Keratinocyte (primary cell): ENCODE measurements at regions not wholly inside any gene's neighbourhood (a gene's known extent, or its start where the extent isn't known, plus 50 kb on each side); places are given as distances from the start of the nearest gene placed in this dataset.

Experiments used
- DNase-seq: peaks from one replicate; pipeline ENCODE4 v3.0.0-alpha.2; 2011; ENCODE audit warnings: low read depth, missing footprints, low spot score
- FAIRE-seq: peaks from 2 replicates; lab custom pipeline; 2011; peaks lifted over from hg19 to GRCh38; lab: Jason Lieb, UNC
- H2AFZ ChIP-seq: 2 replicates; pipeline ENCODE4 v1.6.0; 2012; ENCODE audit warnings: low read length, control low read depth, inconsistent platforms; ENCODE audit not compliant: control insufficient read depth
- H3K27ac ChIP-seq: 2 replicates; pipeline ENCODE4 v1.5.1; 2011; ENCODE audit warnings: low read length; ENCODE audit not compliant: control insufficient read depth, insufficient read depth
- H3K27me3 ChIP-seq: 3 replicates; pipeline ENCODE4 v1.6.0; 2011; ENCODE audit warnings: low read length; ENCODE audit not compliant: control insufficient read depth, insufficient read depth; ENCODE audit errors: extremely low read depth
- H3K36me3 ChIP-seq, 2 experiments: 2 replicates in 1 of 2; 3 replicates in 1 of 2; pipeline ENCODE4 v1.5.1; 2011; ENCODE audit warnings: low read length in 2 of 2, mild to moderate bottlenecking in 1 of 2; ENCODE audit not compliant: control insufficient read depth in 2 of 2, insufficient read depth in 2 of 2; ENCODE audit errors: extremely low read depth in 1 of 2
- H3K4me1 ChIP-seq: 3 replicates; pipeline ENCODE4 v1.5.1; 2011; ENCODE audit warnings: low read length; ENCODE audit not compliant: control insufficient read depth, insufficient read depth; ENCODE audit errors: extremely low read depth
- H3K4me2 ChIP-seq: 3 replicates; pipeline ENCODE4 v1.6.0; 2011; ENCODE audit warnings: low read depth, low read length; ENCODE audit not compliant: control insufficient read depth, insufficient read depth; ENCODE audit errors: extremely low read depth
- H3K4me3 ChIP-seq, 3 experiments: fragments of 200-600 bp in 1 of 3; sonication (generic) in 1 of 3; 2 replicates in 2 of 3; 3 replicates in 1 of 3; pipeline ENCODE4 v1.5.1; 2011 to 2016; ENCODE audit warnings: low read length in 3 of 3, mild to moderate bottlenecking in 3 of 3, control low read depth in 2 of 3, inconsistent platforms in 1 of 3, low read depth in 1 of 3, mixed read lengths in 1 of 3, mixed run types in 1 of 3, moderate library complexity in 1 of 3; ENCODE audit not compliant: control insufficient read depth in 2 of 3, insufficient read depth in 2 of 3; ENCODE audit errors: extremely low read depth in 1 of 3
- H3K79me2 ChIP-seq: 2 replicates; pipeline ENCODE4 v1.6.0; 2012; ENCODE audit warnings: low read length; ENCODE audit not compliant: control insufficient read depth, insufficient read depth
- H3K9ac ChIP-seq: 3 replicates; pipeline ENCODE4 v1.6.0; 2011; ENCODE audit warnings: low read length; ENCODE audit not compliant: control insufficient read depth, insufficient read depth; ENCODE audit errors: extremely low read depth
- H3K9me1 ChIP-seq: 3 replicates; pipeline ENCODE4 v1.6.0; 2011; ENCODE audit warnings: low read length; ENCODE audit not compliant: control insufficient read depth, insufficient read depth; ENCODE audit errors: extremely low read depth
- H3K9me3 ChIP-seq: 2 replicates; pipeline ENCODE4 v1.5.1; 2012; ENCODE audit warnings: low read depth, low read length; ENCODE audit not compliant: control insufficient read depth
- H4K20me1 ChIP-seq: 3 replicates; pipeline ENCODE4 v1.6.0; 2011; ENCODE audit warnings: low read length; ENCODE audit not compliant: control insufficient read depth, insufficient read depth; ENCODE audit errors: extremely low read depth
- CTCF ChIP-seq, 3 experiments: IDR thresholded peaks in 1 of 3; conservative IDR thresholded peaks in 1 of 3; optimal IDR thresholded peaks in 1 of 3; 2 replicates in 2 of 3; 3 replicates in 1 of 3; pipeline versions ENCODE3 to v1.5.1; 2011; ENCODE audit warnings: low read length in 3 of 3, mild to moderate bottlenecking in 3 of 3, moderate library complexity in 2 of 3, control low read depth in 1 of 3, inconsistent platforms in 1 of 3; ENCODE audit not compliant: insufficient read depth in 2 of 3; ENCODE audit errors: extremely low read depth in 1 of 3
- EZH2 ChIP-seq: IDR thresholded peaks from one replicate; pipeline ENCODE4 v1.6.1; 2012; ENCODE audit warnings: inconsistent platforms, mild to moderate bottlenecking, low read length, moderate library complexity
- dilution Hi-C: fragments of 300-500 bp; cut with MboI; formaldehyde crosslinking; loops from one replicate; pipeline ENCODE4 v1.7.0; 2020; ENCODE audit warnings: low sequenced_read_pairs; ENCODE audit not compliant: extremely low pct_ligation_motif_present

GRCh38 chr13:73676550-73677047 lies 457.6 kb downstream of the KLF12 start:
- Histone ChIP-seq H3K9me3 (no peaks in the 10 kb centered on the region), H3K27me3 (no peaks in the 10 kb centered on the region), H2AFZ (peak overlapping the region; percentile 42), H4K20me1 (no peaks in the 10 kb centered on the region), H3K79me2 (no peaks in the 10 kb centered on the region), H3K4me3 (peak overlapping the region in 1 of 3 experiments; percentile 3), H3K4me1 (peaks cover 25% of the 10 kb centered on the region), H3K9me1 (no peaks in the 10 kb centered on the region), H3K27ac (peak overlapping the region; percentile 96), H3K9ac (peak overlapping the region; percentile 56), H3K36me3 (no peaks in the 10 kb centered on the region), H3K4me2 (peak overlapping the region; percentile 52)
- dilution Hi-C loops, result no loop called here
- FAIRE-seq (no peak), DNase-seq (no peak)
- TF ChIP-seq CTCF (optimal IDR thresholded peaks at IDR 0.05 in 1 of 3, IDR thresholded peaks at IDR 0.05 in 1 of 3, conservative IDR thresholded peaks at IDR 0.05 in 1 of 3; ENCODE audit: extremely low read depth in 1 of 3, insufficient read depth in 2 of 3, low read length in 3 of 3), result no peak
- TF ChIP-seq EZH2, result no peak

- Histone ChIP-seq H3K4me3 (no peak overlapping the region), H2AFZ (peak overlapping the region; percentile 28), H3K4me1 (peaks cover 25% of the 10 kb centered on the region), H3K36me3 (no peaks in the 10 kb centered on the region), H3K27ac (peak overlapping the region; percentile 96), H3K4me2 (no peak overlapping the region), H3K9ac (no peak overlapping the region), H3K9me1 (no peaks in the 10 kb centered on the region), H3K9me3 (no peaks in the 10 kb centered on the region), H3K79me2 (no peaks in the 10 kb centered on the region), H4K20me1 (no peaks in the 10 kb centered on the region), H3K27me3 (no peaks in the 10 kb centered on the region)
- no peak for DNase-seq
- FAIRE-seq, result no peak
- TF ChIP-seq EZH2, result no peak
- dilution Hi-C loops, result no loop called here
Measured at GRCh38 chr13:73675821-73676220, 458.4 kb downstream of the KLF12 start.

- Histone ChIP-seq H3K4me1 (peaks cover 25% of the 10 kb centered on the region), H3K4me2 (no peak overlapping the region), H3K36me3 (no peaks in the 10 kb centered on the region), H3K9ac (no peak overlapping the region), H2AFZ (no peak overlapping the region), H3K27ac (no peak overlapping the region), H3K9me1 (no peaks in the 10 kb centered on the region), H3K9me3 (no peaks in the 10 kb centered on the region), H3K4me3 (no peak overlapping the region), H4K20me1 (no peaks in the 10 kb centered on the region), H3K79me2 (no peaks in the 10 kb centered on the region), H3K27me3 (no peaks in the 10 kb centered on the region)
- TF ChIP-seq EZH2 (no peak), CTCF (optimal IDR thresholded peaks at IDR 0.05 in 1 of 3, IDR thresholded peaks at IDR 0.05 in 1 of 3, conservative IDR thresholded peaks at IDR 0.05 in 1 of 3; ENCODE audit: extremely low read depth in 1 of 3, insufficient read depth in 2 of 3, low read length in 3 of 3) (no peak)
- no peak for FAIRE-seq
- dilution Hi-C loops, result no loop called here
- no peak for DNase-seq
Measured at GRCh38 chr13:73674570-73674969, 459.6 kb downstream of the KLF12 start.
